NCI-H128 (cell line): ENCODE measurements at regions not wholly inside any gene's neighbourhood (a gene's known extent, or its start where the extent isn't known, plus 50 kb on each side); places are given as distances from the start of the nearest gene placed in this dataset.
"Not testable (repeated sequence)": the region's sequence is repeated elsewhere in the genome, so short reads cannot be mapped to it uniquely, and the experiment has no call there.

ENCODE experiments used
- DNase-seq: peaks from one replicate; lab custom pipeline; 2025; ENCODE audit not compliant: unreplicated experiment; lab: John Stamatoyannopoulos, UW

- DNase-seq = no peak
These were observed 1263.3 kb upstream of the CDH9 start for GRCh38 chr5:28301712-28302111.

GRCh38 chr5:28296254-28297013, 1258.0 kb upstream of the CDH9 start:
- no peak for DNase-seq

- not testable (repeated sequence) for DNase-seq
These were observed 1248.6 kb upstream of the CDH9 start for GRCh38 chr5:28287021-28287420.

GRCh38 chr5:28286566-28286965, 1248.2 kb upstream of the CDH9 start:
- no peak for DNase-seq

GRCh38 chr5:28284788-28285187, 1246.4 kb upstream of the CDH9 start:
- no peak for DNase-seq

- DNase-seq = no peak
These were observed 1243.0 kb upstream of the CDH9 start for GRCh38 chr5:28281351-28281750.

GRCh38 chr5:28275931-28276330, 1237.5 kb upstream of the CDH9 start:
- DNase-seq = no peak

GRCh38 chr5:28269978-28270377, 1231.6 kb upstream of the CDH9 start:
- DNase-seq = no peak

GRCh38 chr5:28265877-28266276, 1227.5 kb upstream of the CDH9 start:
- no peak for DNase-seq

- no peak for DNase-seq
These were observed 1216.5 kb upstream of the CDH9 start for GRCh38 chr5:28254846-28255245.

- no peak for DNase-seq
These were observed 1215.0 kb upstream of the CDH9 start for GRCh38 chr5:28253431-28253830.

GRCh38 chr5:28249771-28250415, 1211.5 kb upstream of the CDH9 start:
- DNase-seq = no peak

- no peak for DNase-seq
These were observed 1196.1 kb upstream of the CDH9 start for GRCh38 chr5:28234356-28234968.

GRCh38 chr5:28226407-28226806, 1188.0 kb upstream of the CDH9 start:
- DNase-seq = no peak

- no peak for DNase-seq
These were observed 1181.2 kb upstream of the CDH9 start for GRCh38 chr5:28219539-28219938.

GRCh38 chr5:28217695-28218094, 1179.3 kb upstream of the CDH9 start:
- no peak for DNase-seq

- no peak for DNase-seq
These were observed 1178.6 kb upstream of the CDH9 start for GRCh38 chr5:28216939-28217360.

- no peak for DNase-seq
These were observed 1176.7 kb upstream of the CDH9 start for GRCh38 chr5:28215091-28215490.

GRCh38 chr5:28214292-28214691, 1175.9 kb upstream of the CDH9 start:
- no peak for DNase-seq

- no peak for DNase-seq
These were observed 1170.0 kb upstream of the CDH9 start for GRCh38 chr5:28208356-28208755.

GRCh38 chr5:28190011-28190410, 1151.6 kb upstream of the CDH9 start:
- no peak for DNase-seq

- no peak for DNase-seq
These were observed 1136.3 kb upstream of the CDH9 start for GRCh38 chr5:28174691-28175090.
